ENCODE measurements at regions not wholly inside any gene's neighbourhood (a gene's known extent, or its start where the extent isn't known, plus 50 kb on each side); places are given as distances from the start of the nearest gene placed in this dataset.
"Not testable (repeated sequence)": the region's sequence is repeated elsewhere in the genome, so short reads cannot be mapped to it uniquely, and the experiment has no call there.

DNA sequence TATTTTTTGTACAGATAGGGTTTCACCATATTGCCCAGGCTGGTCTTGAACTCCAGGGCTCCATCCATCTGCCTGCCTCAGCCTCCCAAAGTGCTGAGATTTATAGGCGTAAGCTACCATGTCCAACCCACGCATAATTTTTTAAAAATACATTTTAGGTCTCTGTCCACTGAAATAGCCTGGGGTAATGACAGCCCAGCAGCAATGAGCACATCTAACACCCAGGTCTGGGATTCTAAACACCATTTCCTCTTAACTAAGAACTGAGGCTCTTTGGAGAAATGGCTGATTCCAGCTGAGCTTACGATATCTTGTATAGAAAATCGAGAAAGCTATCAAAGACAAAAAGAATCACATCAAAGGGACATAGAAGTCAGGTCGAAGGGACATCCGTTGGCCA lies 245.3 kb downstream of the PARN start:
- H3K9me3 ChIP-seq (ENCODE audit: low read length): no peaks in the 10 kb centered on the region
- H3F3A ChIP-seq (ENCODE audit: low read length, unreplicated experiment): no peaks in the 10 kb centered on the region
- intact Hi-C loops (cut with micrococcal nuclease): loop anchor here (10.0 kb wide), 1 partner anchor 80 kb away; no protein-coding TSS in a partner anchor
- H3K4me1 ChIP-seq (ENCODE audit: insufficient read depth, low read length): peaks cover 9% of the 10 kb centered on the region
- TF ChIP-seq CTCF (conservative IDR thresholded peaks at IDR 0.05; ENCODE audit: low read depth, low read length) (no peak), EZH2phosphoT487 (IDR thresholded peaks at IDR 0.05; ENCODE audit: borderline replicate concordance, low read length) (no peak), EZH2 (IDR thresholded peaks at IDR 0.05; ENCODE audit: low read length, unreplicated experiment) (no peak)
- ATAC-seq: no peak
- H3K4me3 ChIP-seq (ENCODE audit: low read length): no peak overlapping the region
- H3K27ac ChIP-seq (ENCODE audit: low read length): no peak overlapping the region
- ChIA-PET CTCF (no interaction called here), POLR2A (ENCODE audit: unreplicated experiment) (no interaction called here)
- no peaks in the 10 kb centered on the region for H3K36me3 ChIP-seq (ENCODE audit: low read depth, low read length)
- H3K9me2 ChIP-seq (replicated peaks; ENCODE audit: low read length): no peaks in the 10 kb centered on the region
- BruUV-seq (replicated peaks): no TSS peak
- H2AFZ ChIP-seq (ENCODE audit: low read length): no peak overlapping the region
- DNase-seq: no peak
- H3K4me2 ChIP-seq (ENCODE audit: low read length): no peak overlapping the region
- H4K20me1 ChIP-seq (ENCODE audit: low read length): no peaks in the 10 kb centered on the region
- no peaks in the 10 kb centered on the region for H3K27me3 ChIP-seq (ENCODE audit: low read length)
- no peak overlapping the region for H3K9ac ChIP-seq (ENCODE audit: low read length)
- H3K79me2 ChIP-seq (ENCODE audit: low read length): no peaks in the 10 kb centered on the region

- H3K9me3 ChIP-seq (ENCODE audit: low read length); ATAC-seq; CTCF ChIA-PET; H3K79me2 ChIP-seq (ENCODE audit: low read length); H4K20me1 ChIP-seq (ENCODE audit: low read length); H3K9me2 ChIP-seq (replicated peaks; ENCODE audit: low read length); H2AFZ ChIP-seq (ENCODE audit: low read length); H3K36me3 ChIP-seq (ENCODE audit: low read depth, low read length); DNase-seq; H3K4me3 ChIP-seq (ENCODE audit: low read length); H3K27ac ChIP-seq (ENCODE audit: low read length); BruUV-seq (replicated peaks); H3K9ac ChIP-seq (ENCODE audit: low read length); H3K4me2 ChIP-seq (ENCODE audit: low read length); H3F3A ChIP-seq (ENCODE audit: low read length, unreplicated experiment); H3K27me3 ChIP-seq (ENCODE audit: low read length); POLR2A ChIA-PET (ENCODE audit: unreplicated experiment): not testable (repeated sequence)
- intact Hi-C loops (cut with micrococcal nuclease): loop anchor here (10.0 kb wide), 1 partner anchor 79 kb away; no protein-coding TSS in a partner anchor
- H3K4me1 ChIP-seq (ENCODE audit: insufficient read depth, low read length): peaks cover 13% of the 10 kb centered on the region
Measured at GRCh38 chr16:14383844-14384243, 246.2 kb downstream of the PARN start.

DNA sequence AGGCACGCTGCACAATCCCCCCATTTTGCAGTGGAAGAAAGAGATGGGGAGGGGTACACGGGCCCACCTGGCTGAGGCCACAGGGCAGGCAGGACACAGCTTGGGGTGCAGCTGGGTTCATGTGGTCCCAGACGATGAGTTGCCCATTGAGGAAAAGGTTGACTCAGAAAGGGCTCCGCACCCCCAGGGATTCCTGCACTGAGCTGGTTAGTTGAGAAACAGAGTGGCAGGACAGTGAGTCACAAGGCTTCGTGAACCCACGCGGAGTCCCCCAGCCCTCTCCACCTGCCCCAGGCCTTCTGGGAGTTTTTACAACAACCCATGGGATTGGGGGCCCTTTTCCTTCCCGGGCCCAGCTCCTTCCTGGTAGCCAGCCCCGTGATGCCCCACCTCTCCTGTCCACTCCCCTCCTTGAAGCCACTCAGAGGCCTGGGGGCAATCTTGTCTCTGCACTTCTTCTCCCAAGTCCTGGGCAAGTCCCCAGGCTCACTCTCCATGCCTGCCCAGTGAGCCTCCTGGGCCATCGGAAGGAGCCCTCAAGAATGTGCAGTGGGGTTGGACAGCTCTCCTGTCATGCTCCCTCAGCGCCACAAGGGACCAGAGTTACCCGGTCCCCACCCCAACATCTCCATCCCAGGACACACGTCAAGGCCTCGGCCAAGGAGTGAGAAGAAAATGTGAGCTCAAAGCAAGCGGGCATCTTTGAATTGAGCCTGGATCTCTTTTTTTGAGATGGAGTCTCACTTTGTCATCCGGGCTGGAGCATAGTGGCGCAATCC lies 251.2 kb downstream of the PARN start:
- Histone ChIP-seq H3K4me3 (ENCODE audit: low read length) (peak overlapping the region; percentile 24; the same call in 1 of the 2 replicates), H3K9me3 (ENCODE audit: low read length) (no peaks in the 10 kb centered on the region), H3K9me2 (replicated peaks; ENCODE audit: low read length) (no peaks in the 10 kb centered on the region), H3K4me1 (ENCODE audit: insufficient read depth, low read length) (peaks cover 31% of the 10 kb centered on the region), H3K27ac (ENCODE audit: low read length) (peak overlapping the region; percentile 98), H4K20me1 (ENCODE audit: low read length) (no peaks in the 10 kb centered on the region), H3K27me3 (ENCODE audit: low read length) (no peaks in the 10 kb centered on the region), H3K4me2 (ENCODE audit: low read length) (peak overlapping the region; percentile 82), H2AFZ (ENCODE audit: low read length) (peak overlapping the region; percentile 26; the same call in 1 of the 2 replicates), H3K9ac (ENCODE audit: low read length) (peak overlapping the region; percentile 80), H3F3A (ENCODE audit: low read length, unreplicated experiment) (no peaks in the 10 kb centered on the region), H3K79me2 (ENCODE audit: low read length) (no peaks in the 10 kb centered on the region), H3K36me3 (ENCODE audit: low read depth, low read length) (no peaks in the 10 kb centered on the region)
- intact Hi-C loops (cut with micrococcal nuclease): no loop called here
- TF ChIP-seq EZH2 (IDR thresholded peaks at IDR 0.05; ENCODE audit: low read length, unreplicated experiment) (no peak), CTCF (conservative IDR thresholded peaks at IDR 0.05; ENCODE audit: low read depth, low read length) (no peak), EZH2phosphoT487 (IDR thresholded peaks at IDR 0.05; ENCODE audit: borderline replicate concordance, low read length) (no peak)
- no TSS peak for BruUV-seq (replicated peaks)
- CTCF ChIA-PET: no interaction called here
- DNase-seq: peak; percentile 60
- POLR2A ChIA-PET (ENCODE audit: unreplicated experiment): no interaction called here
- ATAC-seq: no peak

Data from PC-3 (cell line).